Small intestine (tissue), 7 donors: ENCODE measurements at regions not wholly inside any gene's neighbourhood (a gene's known extent, or its start where the extent isn't known, plus 50 kb on each side); places are given as distances from the start of the nearest gene placed in this dataset.

Source experiments
- DNase-seq, 2 donors: peaks; one replicate each; pipeline versions ENCODE4 v3.0.0 to v3.0.0-alpha.2; 2013
- FAIRE-seq: peaks from 2 replicates; lab custom pipeline; 2012; peaks lifted over from hg19 to GRCh38; lab: Jason Lieb, UNC
- H3K27ac ChIP-seq, 3 donors: one replicate each; pipeline ENCODE4 v1.5.1; 2013; ENCODE audit warnings: low read length in 2 of 3, mild to moderate bottlenecking in 2 of 3, control low read depth in 1 of 3, inconsistent platforms in 1 of 3, low read depth in 1 of 3, moderate library complexity in 1 of 3
- H3K27me3 ChIP-seq, 3 donors: one replicate each; pipeline ENCODE4 v1.6.1; 2013; ENCODE audit warnings: low read length in 3 of 3, inconsistent platforms in 1 of 3; ENCODE audit not compliant: control insufficient read depth in 3 of 3, insufficient read depth in 3 of 3
- H3K36me3 ChIP-seq, 3 donors: one replicate each; pipeline ENCODE4 v1.6.1; 2013; ENCODE audit warnings: low read length in 3 of 3, inconsistent platforms in 1 of 3, low read depth in 1 of 3, mild to moderate bottlenecking in 1 of 3, moderate library complexity in 1 of 3; ENCODE audit not compliant: control insufficient read depth in 3 of 3, insufficient read depth in 2 of 3
- H3K4me1 ChIP-seq, 3 donors: one replicate each; pipeline ENCODE4 v1.6.1; 2013; ENCODE audit warnings: low read length in 2 of 3, inconsistent platforms in 1 of 3, low read depth in 1 of 3, mild to moderate bottlenecking in 1 of 3, moderate library complexity in 1 of 3; ENCODE audit not compliant: control insufficient read depth in 3 of 3, insufficient read depth in 2 of 3
- H3K4me3 ChIP-seq, 3 donors: one replicate each; pipeline ENCODE4 v1.5.1; 2013; ENCODE audit warnings: low read length in 3 of 3, control low read depth in 1 of 3, inconsistent platforms in 1 of 3, low read depth in 1 of 3, mild to moderate bottlenecking in 1 of 3, moderate library complexity in 1 of 3
- H3K9me3 ChIP-seq, 2 donors: one replicate each; pipeline ENCODE4 v1.6.1; 2013; ENCODE audit warnings: low read depth in 1 of 2, low read length in 1 of 2; ENCODE audit not compliant: control insufficient read depth in 2 of 2, insufficient read depth in 1 of 2
- WGBS, 3 donors: extraction: QIAGEN DNeasy Blood & Tissue Kit; methylation state at CpG; one replicate each; pipeline ENCODE4 v1.1.7; 2013; 5-methylcytosine and 5-hydroxymethylcytosine counted together
- donor health status: healthy with polysubstance abuse.
- donor health status: control.
- donor health status: control.
- donor health status: Bipolar disorder and iron deficiency.
- donor health status: healthy.

DNA sequence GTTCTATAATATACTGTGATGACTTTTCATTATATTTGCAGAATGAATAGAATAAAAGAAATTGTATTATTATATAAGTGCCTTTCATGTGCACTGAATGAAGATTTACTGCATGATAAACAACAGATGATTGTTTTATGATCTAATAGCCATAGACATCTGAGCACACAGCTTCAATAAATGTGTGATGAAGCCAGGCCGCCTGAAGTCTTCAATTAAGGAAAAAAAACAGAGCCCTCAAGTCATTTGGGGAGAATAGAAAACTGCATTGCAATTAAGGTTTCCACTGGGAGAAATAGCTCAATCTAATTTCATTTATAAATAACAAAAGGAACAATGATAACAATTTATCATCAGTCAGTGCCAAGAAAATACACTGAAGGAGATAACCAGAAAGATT lies 955.2 kb downstream of the FSTL5 start:
- WGBS, 3 donors, result 4 to 40% (median 13%) methylated on average over 1 of the region's 1 CpG
- Histone ChIP-seq H3K27me3 (no peaks in the 10 kb centered on the region), H3K36me3 (no peaks in the 10 kb centered on the region), H3K4me1 (no peaks in the 10 kb centered on the region), H3K4me3 (no peak overlapping the region), H3K9me3 (peaks cover 0 to 7% of the 10 kb centered on the region in 2 donors), H3K27ac (no peak overlapping the region)
- DNase-seq (peak in 1 of 2 donors; percentile 33), FAIRE-seq (no peak)

DNA sequence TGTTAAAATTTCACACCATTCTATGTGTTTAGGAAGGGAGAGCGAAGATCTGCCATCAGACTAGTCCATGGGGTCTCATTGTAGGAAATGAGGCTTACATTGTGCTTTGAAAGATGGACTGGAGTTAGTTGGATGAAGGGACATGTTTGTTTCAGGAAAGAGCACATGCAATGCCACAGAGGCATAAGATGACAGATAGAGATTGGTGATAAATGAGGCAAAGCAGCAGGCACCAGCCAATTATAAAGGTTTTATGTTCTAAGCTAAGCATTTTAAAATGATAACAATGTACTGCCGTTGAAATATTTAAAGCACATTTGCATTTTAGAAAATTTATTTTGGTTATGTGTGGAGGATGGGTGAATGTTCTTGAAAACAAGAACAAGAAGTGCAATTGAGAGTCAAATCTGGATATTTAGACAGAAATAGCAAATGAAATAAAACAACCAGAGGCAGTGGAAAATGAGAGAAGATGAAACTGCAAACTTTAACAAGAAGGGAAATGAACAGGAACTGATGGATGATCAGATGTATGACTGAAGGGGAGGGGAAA lies 957.2 kb downstream of the FSTL5 start:
- H3K36me3 ChIP-seq, result no peaks in the 10 kb centered on the region
- DNase-seq (no peak), FAIRE-seq (no peak)
- no peaks in the 10 kb centered on the region for H3K4me1 ChIP-seq
- 68 to 73% (median 69%) methylated on average over 2 of the region's 2 CpGs for WGBS, 3 donors
- no peak overlapping the region for H3K27ac ChIP-seq
- no peaks in the 10 kb centered on the region for H3K27me3 ChIP-seq
- no peak overlapping the region for H3K4me3 ChIP-seq
- peaks cover 0 to 6% of the 10 kb centered on the region in 2 donors for H3K9me3 ChIP-seq

DNA sequence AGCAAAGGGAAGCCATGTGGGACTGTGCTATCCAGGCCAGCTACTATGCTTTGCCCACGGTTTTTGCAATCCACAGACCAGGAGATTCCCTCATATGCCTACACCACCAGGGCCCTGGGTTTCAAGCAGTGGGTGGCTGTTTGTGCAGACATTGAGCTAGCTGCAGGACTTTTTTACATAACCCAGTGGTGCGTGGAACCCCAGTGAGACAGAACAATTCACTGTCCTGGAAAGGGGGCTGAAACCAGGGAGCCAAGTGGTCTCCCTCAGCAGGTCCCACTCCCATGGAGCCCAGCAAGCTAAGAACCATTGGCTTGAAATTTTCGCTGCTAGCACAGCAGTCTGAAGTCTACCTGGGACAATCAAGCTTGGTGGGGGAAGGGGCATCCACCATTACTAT lies 959.9 kb downstream of the FSTL5 start:
- no peak overlapping the region for H3K27ac ChIP-seq
- DNase-seq (no peak), FAIRE-seq (no peak)
- H3K9me3 ChIP-seq, result peaks cover 0 to 4% of the 10 kb centered on the region in 2 donors
- no peaks in the 10 kb centered on the region for H3K36me3 ChIP-seq
- H3K4me1 ChIP-seq, result no peaks in the 10 kb centered on the region
- H3K27me3 ChIP-seq, result no peaks in the 10 kb centered on the region
- no peak overlapping the region for H3K4me3 ChIP-seq
- 78 to 86% (median 79%) methylated on average over 3 of the region's 3 CpGs for WGBS, 3 donors

DNA sequence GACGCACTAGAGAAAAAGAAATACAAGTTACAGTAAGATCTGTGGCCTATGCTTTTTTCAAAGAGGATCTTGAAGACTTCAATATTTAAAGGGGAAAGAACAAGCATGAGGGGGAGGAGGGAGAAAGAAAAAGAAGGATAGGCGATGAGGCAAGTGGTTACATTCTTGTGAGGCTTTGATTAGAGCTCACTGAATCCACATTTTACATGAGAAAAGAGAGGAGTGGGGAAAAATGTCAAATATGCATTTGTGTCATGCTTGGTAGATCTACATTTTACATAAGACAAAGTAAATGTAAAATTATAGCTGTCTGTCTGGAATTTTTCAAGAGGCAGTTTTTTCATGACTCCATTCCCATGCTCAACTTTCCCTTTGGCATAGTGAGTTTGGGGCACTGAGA lies 965.9 kb downstream of the FSTL5 start:
- H3K27ac ChIP-seq, result no peak overlapping the region
- FAIRE-seq (no peak), DNase-seq (no peak)
- 77 to 92% (median 92%) methylated on average over 2 of the region's 2 CpGs for WGBS, 3 donors
- H3K36me3 ChIP-seq, result no peaks in the 10 kb centered on the region
- H3K27me3 ChIP-seq, result no peaks in the 10 kb centered on the region
- no peak overlapping the region for H3K4me3 ChIP-seq
- H3K9me3 ChIP-seq, result no peaks in the 10 kb centered on the region
- H3K4me1 ChIP-seq, result no peaks in the 10 kb centered on the region

DNA sequence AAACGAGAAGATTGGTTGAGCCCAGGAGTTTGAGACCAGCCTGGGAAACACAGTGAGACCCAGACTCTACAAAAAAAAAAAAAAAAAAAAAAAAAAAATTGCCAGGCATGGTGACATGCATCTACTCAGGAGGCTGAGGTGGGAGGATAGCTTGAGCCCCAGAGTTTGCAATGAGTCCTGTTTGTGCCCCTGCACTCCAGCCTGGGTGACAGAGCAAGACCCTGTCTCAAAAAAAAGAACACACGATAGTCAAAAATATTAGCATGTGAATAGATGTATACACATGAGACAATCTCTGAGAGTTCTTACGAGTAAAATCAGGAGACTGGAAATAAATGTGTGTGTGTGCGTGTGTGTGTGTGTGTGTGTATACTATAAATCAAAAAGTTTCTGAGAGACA lies 966.3 kb downstream of the FSTL5 start:
- WGBS, 3 donors, result 76 to 82% (median 82%) methylated on average over 4 of the region's 4 CpGs
- no peak overlapping the region for H3K27ac ChIP-seq

DNA sequence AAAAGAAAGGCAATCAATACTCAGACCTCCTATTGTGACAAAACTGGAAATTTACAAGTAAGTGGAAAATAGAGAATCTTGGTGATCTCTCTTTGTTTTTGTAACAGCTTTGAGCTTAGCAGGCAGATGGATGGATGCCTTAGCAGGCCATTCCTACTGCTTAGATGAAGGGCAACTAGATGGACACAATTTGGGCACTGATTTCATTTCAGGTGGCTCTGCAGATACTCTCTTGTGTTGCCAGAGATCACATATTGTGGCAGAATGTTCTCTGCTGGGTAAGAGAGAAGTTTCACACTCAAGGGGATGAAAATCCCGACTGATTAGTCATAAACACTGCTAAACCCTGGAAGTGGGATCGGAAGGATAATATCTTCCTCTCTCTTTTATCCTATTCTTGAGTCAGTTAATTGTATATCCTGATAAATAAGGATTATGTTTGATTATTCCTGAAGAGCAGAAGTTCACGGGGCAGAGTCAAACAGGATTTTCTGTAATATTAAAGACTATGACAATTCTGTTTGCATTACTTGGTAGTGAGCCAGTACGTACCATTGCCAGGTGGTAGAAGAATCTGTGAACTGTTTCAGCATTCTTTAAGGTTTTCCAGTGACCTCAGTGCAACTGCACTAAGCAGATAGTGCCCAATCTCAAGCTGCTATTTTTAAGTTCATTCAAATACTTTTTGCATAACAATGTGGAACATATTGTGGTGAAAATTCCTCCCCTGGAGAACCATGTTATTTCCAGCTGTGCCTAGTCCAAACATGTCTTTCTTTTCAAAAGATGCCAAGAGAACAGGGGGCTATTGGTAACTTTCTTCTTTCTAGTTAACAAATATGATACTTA lies 974.3 kb downstream of the FSTL5 start:
- H3K27me3 ChIP-seq, result no peaks in the 10 kb centered on the region
- no peak overlapping the region for H3K4me3 ChIP-seq
- FAIRE-seq (no peak), DNase-seq (no peak)
- H3K27ac ChIP-seq, result no peak overlapping the region
- H3K4me1 ChIP-seq, result no peaks in the 10 kb centered on the region
- WGBS, 3 donors, result 62 to 69% (median 68%) methylated on average over 4 of the region's 4 CpGs
- H3K9me3 ChIP-seq, result no peaks in the 10 kb centered on the region
- no peaks in the 10 kb centered on the region for H3K36me3 ChIP-seq

More for the DNA sequence above, 966.3 kb downstream of the FSTL5 start:
- Histone ChIP-seq H3K4me1 (no peaks in the 10 kb centered on the region), H3K4me3 (no peak overlapping the region), H3K36me3 (no peaks in the 10 kb centered on the region), H3K27me3 (no peaks in the 10 kb centered on the region), H3K9me3 (no peaks in the 10 kb centered on the region)
- no peak for DNase-seq
- no peak for FAIRE-seq

DNA sequence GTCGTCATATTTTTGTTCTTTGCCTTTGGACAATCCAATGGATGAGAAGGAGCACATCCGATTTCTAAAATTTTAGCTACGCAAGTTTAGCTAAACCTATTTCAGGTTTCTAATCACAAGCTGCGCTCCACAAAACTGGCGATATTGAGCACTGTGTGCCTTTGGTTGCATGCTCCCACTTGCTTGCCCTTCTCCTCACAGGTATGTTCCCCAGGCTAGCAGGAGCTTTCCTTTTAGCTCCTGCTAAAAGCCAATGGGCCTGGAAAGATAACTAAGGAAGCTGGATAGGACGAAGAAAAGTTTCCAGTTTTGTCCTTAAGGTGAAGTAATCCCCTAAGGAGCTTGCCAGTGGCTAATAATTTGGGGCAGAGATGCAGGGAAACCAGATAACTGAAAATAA lies 975.2 kb downstream of the FSTL5 start:
- DNase-seq (no peak), FAIRE-seq (no peak)
- no peaks in the 10 kb centered on the region for H3K4me1 ChIP-seq
- H3K4me3 ChIP-seq, result no peak overlapping the region
- H3K27ac ChIP-seq, result no peak overlapping the region
- H3K27me3 ChIP-seq, result no peaks in the 10 kb centered on the region
- 89 to 98% (median 93%) methylated on average over 6 of the region's 6 CpGs for WGBS, 3 donors
- no peaks in the 10 kb centered on the region for H3K36me3 ChIP-seq
- H3K9me3 ChIP-seq, result no peaks in the 10 kb centered on the region

DNA sequence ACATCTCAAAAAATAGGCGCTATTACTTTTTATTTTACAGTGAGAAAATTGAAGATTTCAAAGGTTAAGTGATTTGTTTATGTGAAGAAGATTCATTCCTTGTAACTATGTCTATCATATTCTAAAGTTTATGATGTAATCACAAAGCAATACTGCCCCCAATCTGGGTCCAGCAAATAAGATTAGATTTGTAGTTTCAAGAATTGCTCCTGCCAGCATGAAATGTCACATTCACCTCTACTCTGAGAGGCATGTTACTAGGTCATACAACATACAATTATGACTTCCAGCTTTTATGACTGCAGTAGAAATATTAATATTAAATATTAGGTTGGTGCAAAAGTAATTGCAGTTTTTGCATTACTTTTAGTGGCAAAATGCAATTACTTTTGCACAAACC lies 976.2 kb downstream of the FSTL5 start:
- H3K36me3 ChIP-seq, result no peaks in the 10 kb centered on the region
- H3K4me3 ChIP-seq, result no peak overlapping the region
- no peaks in the 10 kb centered on the region for H3K9me3 ChIP-seq
- no peaks in the 10 kb centered on the region for H3K27me3 ChIP-seq
- DNase-seq, result no peak
- H3K27ac ChIP-seq, result no peak overlapping the region
- 79 to 87% (median 81%) methylated on average over 1 of the region's 1 CpG for WGBS, 3 donors
- peaks cover 0 to 3% (median 0%) of the 10 kb centered on the region in 3 donors for H3K4me1 ChIP-seq
- FAIRE-seq, result no peak
